WERI-Rb-1 (cell line): ENCODE measurements at regions not wholly inside any gene's neighbourhood (a gene's known extent, or its start where the extent isn't known, plus 50 kb on each side); places are given as distances from the start of the nearest gene placed in this dataset.

ENCODE experiments used
- DNase-seq: peaks from one replicate; pipeline ENCODE4 v3.0.0-alpha.2; 2020
- H3K27ac ChIP-seq: fragments of 250-450 bp; sonication (Bioruptor Pico); 2 replicates; pipeline ENCODE4 v1.5.1; 2020; ENCODE audit warnings: mild to moderate bottlenecking, moderate library complexity
- H3K27me3 ChIP-seq: fragments of 250-450 bp; sonication (Bioruptor Pico); 2 replicates; pipeline ENCODE4 v1.5.1; 2021; ENCODE audit warnings: mild to moderate bottlenecking, low read depth, moderate library complexity; ENCODE audit not compliant: insufficient read depth, severe bottlenecking
- H3K36me3 ChIP-seq: fragments of 250-450 bp; sonication (Bioruptor Pico); 2 replicates; pipeline ENCODE4 v1.5.1; 2020; ENCODE audit warnings: mild to moderate bottlenecking, moderate library complexity
- H3K4me3 ChIP-seq: 2 replicates; pipeline ENCODE4 v1.5.1; 2011; ENCODE audit warnings: low read depth, mild to moderate bottlenecking, control low read depth, low read length
- H3K9me3 ChIP-seq: fragments of 250-450 bp; sonication (Bioruptor Pico); 2 replicates; pipeline ENCODE4 v1.5.1; 2021; ENCODE audit warnings: mild to moderate bottlenecking, moderate library complexity; ENCODE audit not compliant: severe bottlenecking
- CTCF ChIP-seq: IDR thresholded peaks from 2 replicates; pipeline ENCODE4 v1.5.1; 2011; ENCODE audit warnings: low read depth, mild to moderate bottlenecking, control low read depth, inconsistent platforms, low read length

DNA sequence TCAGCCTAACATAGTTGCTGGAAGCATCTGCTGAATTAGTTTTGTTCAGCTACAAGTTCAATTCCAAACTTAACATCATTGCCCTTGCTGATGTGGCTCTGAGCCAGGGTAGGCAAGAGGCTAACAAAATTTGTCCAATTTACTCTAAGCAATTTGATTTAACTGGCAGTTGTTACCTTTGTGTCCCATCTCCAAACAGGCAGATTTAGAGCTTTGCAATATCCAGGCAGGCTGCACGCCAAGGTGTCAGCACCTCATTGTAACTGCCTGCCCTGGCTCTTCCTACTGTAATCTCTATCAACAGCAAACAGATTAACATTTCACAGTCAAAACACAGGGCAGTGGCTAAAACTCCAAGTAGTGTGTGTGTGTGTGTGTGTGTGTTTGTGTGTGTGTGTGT is 2070.6 kb downstream of the PCDH7 start:
- TF ChIP-seq CTCF, result no peak

DNA sequence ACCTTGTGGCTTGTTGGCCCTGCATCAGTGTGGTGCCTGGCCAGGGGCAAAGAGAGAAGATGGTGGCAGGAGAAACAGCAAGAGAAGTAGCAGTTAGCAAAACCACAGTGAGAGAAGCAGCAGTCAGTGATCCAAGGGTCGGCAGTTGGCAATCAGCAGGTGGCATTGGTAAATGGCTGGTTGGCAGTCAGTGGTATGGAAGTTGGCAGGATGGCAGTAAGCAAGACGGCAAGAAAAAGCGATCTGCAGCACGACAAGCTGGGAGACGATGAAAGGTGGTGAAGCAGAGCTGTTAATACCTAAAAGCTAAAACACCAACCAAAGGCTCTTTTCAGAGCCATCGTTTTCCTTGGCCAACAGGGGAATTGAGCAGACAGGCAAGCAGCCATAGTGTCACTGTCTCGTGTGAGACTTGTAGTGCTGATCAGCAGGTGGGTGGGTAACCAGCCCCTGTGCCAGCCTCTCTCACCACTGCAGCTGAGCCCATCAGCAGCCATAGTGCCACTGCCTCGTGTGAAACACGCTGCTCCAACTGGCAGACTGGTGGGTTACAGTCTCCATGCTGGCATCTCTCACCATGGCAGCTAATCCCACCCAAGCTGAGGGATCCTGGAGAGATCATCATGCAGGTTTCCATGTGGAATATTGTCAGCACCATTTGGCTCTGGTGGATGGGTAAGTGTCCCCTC is 2078.4 kb downstream of the PCDH7 start:
- no peak overlapping the region for H3K4me3 ChIP-seq
- no peaks in the 10 kb centered on the region for H3K9me3 ChIP-seq
- no peak overlapping the region for H3K27ac ChIP-seq
- no peaks in the 10 kb centered on the region for H3K27me3 ChIP-seq
- no peak for DNase-seq
- TF ChIP-seq CTCF, result no peak
- no peaks in the 10 kb centered on the region for H3K36me3 ChIP-seq

More for the DNA sequence above, 2070.6 kb downstream of the PCDH7 start:
- Histone ChIP-seq H3K27me3 (no peaks in the 10 kb centered on the region), H3K27ac (no peak overlapping the region), H3K4me3 (no peak overlapping the region), H3K36me3 (no peaks in the 10 kb centered on the region), H3K9me3 (no peaks in the 10 kb centered on the region)
- peak; percentile 47 for DNase-seq

GRCh38 chr4:32824336-32824735 is 2104.2 kb downstream of the PCDH7 start:
- H3K9me3 ChIP-seq, result peaks cover 18% of the 10 kb centered on the region
- H3K27me3 ChIP-seq, result no peaks in the 10 kb centered on the region
- no peaks in the 10 kb centered on the region for H3K36me3 ChIP-seq
- no peak for DNase-seq
- TF ChIP-seq CTCF, result no peak
- no peak overlapping the region for H3K27ac ChIP-seq
- no peak overlapping the region for H3K4me3 ChIP-seq

GRCh38 chr4:32826169-32826568 is 2106.0 kb downstream of the PCDH7 start:
- no peak for DNase-seq
- H3K36me3 ChIP-seq, result no peaks in the 10 kb centered on the region

GRCh38 chr4:32830160-32830559 is 2110.0 kb downstream of the PCDH7 start:
- H3K27ac ChIP-seq, result no peak overlapping the region
- H3K4me3 ChIP-seq, result no peak overlapping the region
- no peak for TF ChIP-seq CTCF
- H3K36me3 ChIP-seq, result no peaks in the 10 kb centered on the region
- H3K9me3 ChIP-seq, result peaks cover 18% of the 10 kb centered on the region
- no peak for DNase-seq
- no peaks in the 10 kb centered on the region for H3K27me3 ChIP-seq

More at GRCh38 chr4:32826169-32826568, 2106.0 kb downstream of the PCDH7 start:
- Histone ChIP-seq H3K27me3 (no peaks in the 10 kb centered on the region), H3K27ac (no peak overlapping the region), H3K4me3 (no peak overlapping the region), H3K9me3 (peaks cover 18% of the 10 kb centered on the region)
- no peak for TF ChIP-seq CTCF

DNA sequence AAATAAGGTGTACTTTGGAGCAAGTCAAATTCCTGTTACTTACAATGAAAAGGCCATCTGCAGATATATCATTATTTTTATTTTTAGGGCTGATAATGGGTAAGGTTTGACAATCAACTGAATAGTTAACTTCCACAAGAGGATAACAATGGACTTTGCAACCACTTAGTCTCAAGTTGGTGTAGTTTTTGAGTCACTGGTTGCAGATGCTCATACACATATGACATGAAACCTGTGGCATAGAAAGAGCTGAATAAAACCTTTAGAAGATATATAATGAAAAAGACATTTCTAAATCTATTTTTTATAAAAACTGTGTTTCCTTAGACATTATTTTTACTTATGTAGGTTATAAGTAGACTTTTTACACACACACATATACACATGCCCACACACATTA is 2110.9 kb downstream of the PCDH7 start:
- DNase-seq, result no peak
- Histone ChIP-seq H3K36me3 (no peaks in the 10 kb centered on the region), H3K4me3 (no peak overlapping the region), H3K27ac (no peak overlapping the region), H3K27me3 (no peaks in the 10 kb centered on the region), H3K9me3 (peaks cover 14% of the 10 kb centered on the region)
- no peak for TF ChIP-seq CTCF
